GM13977 (cell line): ENCODE measurements at regions not wholly inside any gene's neighbourhood (a gene's known extent, or its start where the extent isn't known, plus 50 kb on each side); places are given as distances from the start of the nearest gene placed in this dataset.
A peak's percentile ranks its signal among the peaks of the same experiment; 100 is the strongest.

Experiments
- DNase-seq: peaks from one replicate; pipeline ENCODE4 v3.0.0; 2012; ENCODE audit warnings: low spot score
- CTCF ChIP-seq: IDR thresholded peaks from 2 replicates; pipeline ENCODE4 v1.5.1; 2012; ENCODE audit warnings: mild to moderate bottlenecking, control low read depth; ENCODE audit not compliant: insufficient read depth; ENCODE audit errors: extremely low read depth, missing control alignments
- in situ Hi-C: fragments of 300-500 bp; cut with MboI; formaldehyde crosslinking; loops from one replicate; pipeline ENCODE4 v1.12.0; 2022; ENCODE audit warnings: low sequenced_read_pairs, low pct_unique_long_range_greater_than_20kb, mixed read lengths, inconsistent platforms; ENCODE audit not compliant: unreplicated experiment

GRCh38 chr4:1579901-1580691, 104.0 kb downstream of the FAM53A start:
- DNase-seq: peak; percentile 95
- in situ Hi-C loops: no loop called here
- no peak for TF ChIP-seq CTCF

GRCh38 chr4:1579001-1579900, 104.9 kb downstream of the FAM53A start:
- peak; percentile 60 for TF ChIP-seq CTCF
- DNase-seq: peak; percentile 88
- in situ Hi-C loops: no loop called here

GRCh38 chr4:1578251-1578773, 105.8 kb downstream of the FAM53A start:
- in situ Hi-C loops: no loop called here
- no peak for TF ChIP-seq CTCF
- no peak for DNase-seq

- TF ChIP-seq CTCF: no peak
- in situ Hi-C loops: no loop called here
- DNase-seq: no peak
Measured at GRCh38 chr4:1577822-1578217, 106.3 kb downstream of the FAM53A start.

GRCh38 chr4:1576961-1577821, 106.9 kb downstream of the FAM53A start:
- TF ChIP-seq CTCF: no peak
- no peak for DNase-seq
- in situ Hi-C loops: no loop called here
